Peyer's patch (tissue), 4 donors: ENCODE measurements at regions not wholly inside any gene's neighbourhood (a gene's known extent, or its start where the extent isn't known, plus 50 kb on each side); places are given as distances from the start of the nearest gene placed in this dataset.

Experiments
- CTCF ChIP-seq, 6 experiments: fragments of 450-650 bp in 4 of 6; fragments of 200-600 bp in 2 of 6; sonication (generic) in 1 of 6; IDR thresholded peaks; one replicate each; pipeline ENCODE4 v1.5.1; 2017 to 2019; ENCODE audit warnings: antibody characterized with exemption in 6 of 6, mild to moderate bottlenecking in 3 of 6, moderate library complexity in 1 of 6
- POLR2A ChIP-seq, 2 donors: fragments of 450-650 bp; IDR thresholded peaks; one replicate each; pipeline ENCODE4 v1.5.1; 2017; ENCODE audit warnings: antibody characterized with exemption in 2 of 2, mild to moderate bottlenecking in 2 of 2, moderate library complexity in 2 of 2

- no peak for TF ChIP-seq CTCF (IDR thresholded peaks at IDR 0.05)
- TF ChIP-seq POLR2A (IDR thresholded peaks at IDR 0.05) = no peak
These were observed 200.0 kb downstream of the LIPI start for GRCh38 chr21:14010729-14011128.
